GM19035 (cell line): ENCODE measurements at regions not wholly inside any gene's neighbourhood (a gene's known extent, or its start where the extent isn't known, plus 50 kb on each side); places are given as distances from the start of the nearest gene placed in this dataset.

Source experiments
- ATAC-seq: cut with Tn5 transposase; IDR thresholded peaks from one replicate; pipeline ENCODE4 v1.9.1; 2021; ENCODE audit not compliant: unreplicated experiment

GRCh38 chr11:87972133-87972532 is 203.1 kb downstream of the RAB38 start:
- ATAC-seq, result peak; percentile 58

DNA sequence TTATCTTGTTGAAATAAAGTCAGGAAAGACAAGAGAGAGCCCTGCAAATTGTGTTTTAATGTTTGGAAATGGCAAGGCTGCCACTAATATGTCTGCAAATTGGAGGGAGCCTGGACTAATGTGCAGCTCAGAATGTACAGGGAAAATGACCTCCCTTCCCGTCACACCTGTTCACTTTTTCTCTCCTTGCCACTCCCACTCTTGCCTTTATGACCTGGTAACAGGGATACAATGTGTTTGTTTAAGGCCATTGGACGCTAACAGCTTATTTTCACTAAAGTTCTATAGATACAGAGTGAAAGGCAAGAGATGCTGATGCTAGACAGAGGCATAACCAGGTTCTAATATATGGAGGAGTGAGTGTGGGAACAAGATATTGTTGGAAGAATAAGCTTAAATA is 203.9 kb downstream of the RAB38 start:
- ATAC-seq, result no peak

- ATAC-seq, result no peak
These were observed 204.5 kb downstream of the RAB38 start for GRCh38 chr11:87970762-87971161.

DNA sequence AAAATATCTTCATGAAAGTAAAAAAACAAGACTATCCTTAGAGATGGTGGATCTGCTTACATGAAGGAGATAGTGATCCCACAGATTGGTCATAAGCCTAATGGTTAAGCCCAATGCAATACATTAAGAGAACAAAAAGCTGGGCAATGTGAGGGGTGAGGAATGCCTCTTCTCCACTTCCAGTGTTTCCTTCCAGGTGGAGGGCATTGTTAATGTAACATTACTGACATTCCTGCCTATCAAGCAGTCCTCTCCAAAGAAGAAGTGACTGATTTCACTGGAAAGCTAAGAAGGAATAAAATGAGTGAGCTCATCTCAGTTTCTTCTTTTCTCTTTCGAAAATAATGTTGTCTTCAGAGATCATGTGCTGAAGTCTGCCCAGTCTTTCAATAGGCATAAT is 207.8 kb downstream of the RAB38 start:
- no peak for ATAC-seq

DNA sequence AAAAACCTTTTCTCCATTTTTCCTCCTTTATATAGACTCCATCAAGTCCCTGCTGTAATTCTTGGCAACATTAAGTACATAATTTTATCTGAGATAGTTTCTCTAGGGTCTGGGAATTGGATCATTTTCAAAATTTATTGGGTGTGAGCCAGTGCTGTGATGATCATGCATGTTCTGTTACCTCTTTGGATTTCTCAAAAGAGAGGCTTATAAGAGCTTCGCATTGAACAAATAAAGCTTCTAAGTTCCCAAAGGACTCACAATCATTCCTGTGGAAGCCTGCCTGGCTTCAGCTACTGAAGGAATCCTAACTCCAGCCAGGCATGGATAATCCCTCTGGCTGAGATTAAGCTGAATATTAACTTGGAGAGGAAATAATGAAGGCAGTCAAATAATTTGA is 208.5 kb downstream of the RAB38 start:
- no peak for ATAC-seq

- no peak for ATAC-seq
These were observed 209.0 kb downstream of the RAB38 start for GRCh38 chr11:87966216-87966615.

DNA sequence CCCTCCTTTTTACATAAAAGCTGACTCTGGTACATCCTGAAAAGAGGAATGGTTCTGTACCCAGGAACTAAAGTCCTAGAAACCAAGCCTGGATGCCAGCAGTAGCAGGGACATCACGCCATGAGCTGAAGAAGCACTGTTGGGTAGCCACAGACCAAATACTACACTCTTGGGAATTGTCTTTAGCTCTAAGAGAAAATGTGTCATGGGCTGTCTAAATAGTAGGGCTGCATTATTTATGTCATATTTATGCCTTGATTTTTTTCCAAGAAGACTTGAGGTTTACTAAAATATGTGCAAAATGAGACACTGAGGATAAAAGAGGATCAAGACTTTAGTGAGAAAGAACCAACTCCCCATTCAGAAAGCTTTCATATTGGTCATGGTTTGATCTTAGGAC is 213.6 kb downstream of the RAB38 start:
- ATAC-seq, result no peak

- ATAC-seq, result no peak
These were observed 217.3 kb downstream of the RAB38 start for GRCh38 chr11:87957961-87958360.

DNA sequence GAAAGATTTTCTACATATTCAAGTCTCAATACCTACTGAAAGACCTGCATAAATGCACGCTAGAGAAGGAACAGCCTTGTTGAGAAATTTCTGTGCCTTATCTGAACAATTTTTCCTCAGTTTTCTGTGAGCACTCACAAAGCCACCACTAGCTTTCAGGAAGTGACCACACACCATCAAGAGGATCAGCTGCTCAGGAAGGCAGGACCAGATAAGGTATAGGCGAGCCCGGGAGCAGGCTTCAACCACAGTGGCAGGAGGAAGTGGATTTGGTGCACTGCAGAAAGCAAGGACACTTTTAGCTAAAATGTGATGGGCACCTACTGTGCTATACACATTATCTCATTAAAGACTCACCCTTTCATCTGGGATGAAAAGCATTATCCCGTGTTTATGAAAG is 220.8 kb downstream of the RAB38 start:
- ATAC-seq, result no peak

GRCh38 chr11:87942786-87943185 is 232.5 kb downstream of the RAB38 start:
- no peak for ATAC-seq

DNA sequence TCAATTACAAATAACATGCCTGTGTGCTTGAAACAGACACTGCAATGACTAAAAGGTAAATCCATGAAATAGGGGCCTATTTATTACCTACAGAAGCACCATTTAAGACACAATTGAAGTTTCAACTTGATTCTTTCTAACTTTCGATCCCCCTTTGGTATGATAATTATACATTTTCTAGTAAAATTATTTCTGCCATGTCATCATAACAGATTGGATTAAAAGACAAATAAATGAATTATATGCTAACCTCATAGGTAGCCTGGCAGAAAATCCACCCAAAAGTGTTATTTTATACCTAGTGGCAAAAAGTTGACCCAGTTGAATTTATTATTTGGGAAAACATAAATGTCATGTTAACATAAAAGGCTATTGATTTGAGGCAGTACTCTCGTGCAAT is 241.1 kb downstream of the RAB38 start:
- ATAC-seq, result no peak

DNA sequence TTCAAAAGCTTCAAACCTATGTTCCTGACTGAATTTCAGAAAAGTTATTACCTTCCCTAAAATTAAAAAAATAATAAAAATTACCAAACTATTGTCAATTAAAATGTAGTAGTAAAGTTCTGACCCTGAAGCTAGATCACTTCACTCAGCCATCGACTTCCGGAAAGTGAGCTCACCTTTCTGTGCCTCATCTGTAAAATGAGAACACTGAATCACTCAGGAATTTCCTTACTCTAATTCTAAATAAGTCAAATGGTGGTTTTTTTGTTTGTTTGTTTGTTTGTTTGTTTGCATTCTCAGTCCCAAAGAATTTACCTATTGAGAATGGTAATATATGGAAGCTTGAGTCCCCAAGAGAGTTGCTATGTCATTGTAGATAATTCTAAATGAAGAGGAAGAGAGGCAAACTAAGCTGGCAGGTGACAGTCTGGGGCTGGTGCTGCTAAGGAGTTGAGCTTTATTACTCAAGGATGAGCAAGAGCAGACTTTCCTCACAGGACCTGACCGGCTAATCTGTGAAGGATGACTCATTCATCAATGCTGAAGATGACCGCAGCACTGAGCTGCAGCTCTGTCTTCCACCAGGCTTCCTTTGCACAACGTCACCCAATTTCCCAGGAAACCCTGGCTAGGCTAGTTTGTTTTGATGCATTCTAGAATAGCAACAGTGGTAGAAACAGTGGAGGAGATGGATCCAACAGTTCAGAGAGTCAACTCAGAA is 248.8 kb downstream of the RAB38 start:
- ATAC-seq, result no peak

DNA sequence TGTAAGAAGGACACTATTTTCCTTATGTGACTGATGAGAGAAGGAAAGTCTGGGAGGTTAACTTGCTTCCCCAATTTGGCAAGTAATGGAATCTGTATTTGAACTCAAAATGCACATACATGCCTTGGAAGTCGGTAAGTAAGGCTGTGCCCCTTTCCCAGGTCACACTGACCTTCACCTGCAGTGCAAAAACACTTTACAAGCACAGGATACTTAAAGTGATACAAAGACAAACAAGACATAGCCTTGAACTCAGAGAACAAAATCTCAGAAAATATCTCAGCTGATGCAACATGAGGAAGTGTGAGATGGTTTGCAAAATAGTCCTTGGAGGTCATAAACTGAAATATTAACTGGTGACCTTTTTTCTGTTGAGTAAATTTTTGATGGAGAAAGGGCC is 251.1 kb downstream of the RAB38 start:
- ATAC-seq, result no peak

DNA sequence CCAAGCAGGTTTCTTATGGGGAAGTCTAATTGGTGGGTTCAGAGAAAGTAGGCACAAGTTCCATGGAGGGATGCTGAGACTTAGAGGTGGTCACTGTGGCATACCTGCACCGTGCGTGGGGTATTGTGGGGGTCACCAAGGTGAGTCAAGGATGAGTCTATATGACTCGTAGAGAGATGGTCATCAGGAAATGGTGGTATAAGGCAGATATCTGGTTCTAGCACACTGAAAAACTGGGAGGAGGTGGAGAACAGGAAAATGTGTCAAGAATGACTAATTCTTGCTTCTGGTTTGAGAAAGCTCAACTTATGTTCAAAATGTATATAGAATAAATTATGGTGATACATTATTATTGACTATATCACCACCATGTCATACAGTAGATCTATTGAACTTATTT is 258.1 kb downstream of the RAB38 start:
- no peak for ATAC-seq

- ATAC-seq, result no peak
These were observed 266.1 kb downstream of the RAB38 start for GRCh38 chr11:87909178-87909577.

DNA sequence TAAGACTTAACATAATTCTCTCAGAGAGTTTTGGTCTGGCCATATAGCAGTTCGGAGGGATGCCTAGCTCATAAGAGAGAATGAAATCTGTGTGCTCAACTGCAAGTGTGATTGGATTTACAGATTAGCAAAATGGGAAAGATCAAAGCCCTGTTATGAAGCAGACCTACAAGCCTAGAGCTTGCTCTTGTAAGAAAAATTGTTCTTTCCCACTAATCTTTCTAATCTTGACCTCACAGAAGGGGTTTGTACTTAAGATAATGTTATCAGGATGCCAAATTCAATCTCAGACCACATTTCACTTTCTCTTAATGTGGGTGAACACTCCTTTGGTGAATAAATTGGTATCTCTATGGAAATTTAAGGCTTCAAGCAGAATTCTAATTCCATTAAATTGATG is 267.2 kb downstream of the RAB38 start:
- ATAC-seq, result no peak

- ATAC-seq, result no peak
These were observed 271.9 kb downstream of the RAB38 start for GRCh38 chr11:87903345-87903744.

DNA sequence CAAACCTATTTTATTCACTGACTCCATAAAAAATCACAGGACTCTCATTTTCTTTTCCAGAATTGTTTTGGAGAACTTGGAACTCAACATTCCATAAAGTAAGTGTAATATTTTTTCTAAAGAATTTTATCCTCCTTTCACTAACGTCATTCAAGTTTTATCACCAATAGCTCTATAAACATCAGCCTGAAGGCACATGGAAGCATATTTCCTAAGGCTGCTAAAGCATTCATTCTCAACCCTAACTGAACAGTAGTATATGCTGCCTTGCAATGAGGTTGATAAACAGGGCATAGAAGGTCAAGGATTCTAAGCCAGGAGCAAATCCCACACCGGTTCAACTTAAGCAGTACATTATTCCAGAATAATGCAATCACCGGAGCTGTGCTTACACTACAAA is 273.9 kb downstream of the RAB38 start:
- no peak for ATAC-seq

DNA sequence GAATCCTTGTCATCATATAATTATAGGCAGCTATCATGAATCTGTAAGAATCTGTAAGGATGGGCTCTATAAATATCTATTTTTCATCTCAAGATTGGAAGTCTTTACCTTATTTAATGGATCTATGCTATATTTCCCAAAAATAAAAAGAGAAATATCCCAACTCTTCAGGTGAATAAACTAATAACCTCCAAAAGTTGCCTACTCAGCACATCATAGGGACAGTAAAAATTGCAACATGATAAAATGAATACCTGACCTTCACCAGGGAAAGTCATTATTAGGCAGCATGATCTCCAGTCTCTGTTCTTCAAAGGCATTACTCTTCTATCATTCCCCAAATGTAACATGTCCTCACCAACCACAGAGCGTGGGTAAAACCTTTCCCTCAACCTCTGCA is 277.3 kb downstream of the RAB38 start:
- ATAC-seq, result no peak

DNA sequence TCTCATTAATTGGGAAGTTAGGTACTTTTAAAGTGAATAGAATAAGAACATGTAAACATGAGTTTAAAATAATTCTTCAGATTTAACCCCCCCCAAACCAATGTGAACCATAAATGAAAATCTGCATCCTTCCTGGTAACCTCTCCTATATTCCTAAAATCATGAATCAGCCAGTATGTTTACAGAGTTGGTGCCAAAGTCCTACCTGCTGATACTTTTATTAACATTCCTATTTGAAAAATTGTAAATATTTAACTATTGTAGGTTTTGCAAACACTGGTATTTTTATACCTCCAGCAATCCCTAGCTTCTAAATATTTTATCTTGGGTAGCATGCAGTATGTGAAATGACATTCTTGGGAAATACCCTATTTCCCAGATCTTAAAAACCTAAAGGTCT is 278.2 kb downstream of the RAB38 start:
- no peak for ATAC-seq

GRCh38 chr11:87894961-87895360 is 280.3 kb downstream of the RAB38 start:
- no peak for ATAC-seq

GRCh38 chr11:87892291-87892690 is 283.0 kb downstream of the RAB38 start:
- no peak for ATAC-seq

DNA sequence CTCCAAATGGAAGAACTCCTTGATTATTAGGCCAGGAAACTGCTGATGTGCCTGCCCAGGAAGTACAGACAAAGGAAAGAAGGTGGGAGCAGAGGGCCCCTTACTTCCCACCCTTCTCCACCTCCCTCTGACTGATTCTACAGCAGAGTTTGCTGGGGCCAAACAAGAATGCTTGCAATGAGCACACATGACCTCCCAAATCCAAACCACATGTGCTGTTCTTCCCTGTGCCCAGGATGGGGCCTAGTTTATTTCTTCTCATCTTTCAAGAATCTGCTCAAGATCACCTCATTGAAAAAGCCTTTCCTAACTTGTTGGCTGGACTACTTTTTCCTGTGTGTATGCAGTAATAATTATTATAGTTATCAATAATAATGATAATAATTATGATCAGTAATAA is 286.1 kb downstream of the RAB38 start:
- no peak for ATAC-seq
